ENCODE measurements at regions not wholly inside any gene's neighbourhood (a gene's known extent, or its start where the extent isn't known, plus 50 kb on each side); places are given as distances from the start of the nearest gene placed in this dataset.
A peak's percentile ranks its signal among the peaks of the same experiment; 100 is the strongest.

DNA sequence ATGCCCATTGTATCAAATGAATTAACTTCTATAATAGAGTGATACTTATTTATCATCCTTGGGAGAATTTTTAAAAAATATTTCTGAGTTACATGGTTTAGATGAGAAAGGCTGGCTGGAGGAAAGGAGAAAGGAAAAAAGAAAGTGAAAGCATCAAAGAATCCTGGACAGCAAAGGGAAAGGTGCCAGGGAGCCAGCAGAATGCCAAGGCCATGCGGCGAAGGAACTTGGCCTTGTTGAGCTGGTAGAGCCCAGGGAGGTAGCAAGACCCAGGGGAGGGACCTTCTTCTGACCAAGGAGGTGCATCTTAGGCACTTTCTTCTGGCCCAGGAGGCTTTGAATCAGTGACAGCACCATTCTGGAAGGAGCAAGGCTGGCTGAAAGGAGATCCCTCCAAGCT lies 240.5 kb downstream of the ENC1 start:
- no peak for DNase-seq (ENCODE audit: extremely low spot score, unreplicated experiment)
- H3K4me3 Mint-ChIP-seq: no peak overlapping the region
- TF ChIP-seq, protein P1, sequence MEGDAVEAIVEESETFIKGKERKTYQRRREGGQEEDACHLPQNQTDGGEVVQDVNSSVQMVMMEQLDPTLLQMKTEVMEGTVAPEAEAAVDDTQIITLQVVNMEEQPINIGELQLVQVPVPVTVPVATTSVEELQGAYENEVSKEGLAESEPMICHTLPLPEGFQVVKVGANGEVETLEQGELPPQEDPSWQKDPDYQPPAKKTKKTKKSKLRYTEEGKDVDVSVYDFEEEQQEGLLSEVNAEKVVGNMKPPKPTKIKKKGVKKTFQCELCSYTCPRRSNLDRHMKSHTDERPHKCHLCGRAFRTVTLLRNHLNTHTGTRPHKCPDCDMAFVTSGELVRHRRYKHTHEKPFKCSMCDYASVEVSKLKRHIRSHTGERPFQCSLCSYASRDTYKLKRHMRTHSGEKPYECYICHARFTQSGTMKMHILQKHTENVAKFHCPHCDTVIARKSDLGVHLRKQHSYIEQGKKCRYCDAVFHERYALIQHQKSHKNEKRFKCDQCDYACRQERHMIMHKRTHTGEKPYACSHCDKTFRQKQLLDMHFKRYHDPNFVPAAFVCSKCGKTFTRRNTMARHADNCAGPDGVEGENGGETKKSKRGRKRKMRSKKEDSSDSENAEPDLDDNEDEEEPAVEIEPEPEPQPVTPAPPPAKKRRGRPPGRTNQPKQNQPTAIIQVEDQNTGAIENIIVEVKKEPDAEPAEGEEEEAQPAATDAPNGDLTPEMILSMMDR (conservative IDR thresholded peaks at IDR 0.05): no peak
- H3K9me3 Mint-ChIP-seq: peaks cover 9% of the 10 kb centered on the region
- no peaks in the 10 kb centered on the region for H3K36me3 Mint-ChIP-seq
- no peak overlapping the region for H3K27ac Mint-ChIP-seq
- H3K27me3 Mint-ChIP-seq: no peaks in the 10 kb centered on the region
- H3K4me1 Mint-ChIP-seq (ENCODE audit: unreplicated experiment): peaks cover 35% of the 10 kb centered on the region

DNA sequence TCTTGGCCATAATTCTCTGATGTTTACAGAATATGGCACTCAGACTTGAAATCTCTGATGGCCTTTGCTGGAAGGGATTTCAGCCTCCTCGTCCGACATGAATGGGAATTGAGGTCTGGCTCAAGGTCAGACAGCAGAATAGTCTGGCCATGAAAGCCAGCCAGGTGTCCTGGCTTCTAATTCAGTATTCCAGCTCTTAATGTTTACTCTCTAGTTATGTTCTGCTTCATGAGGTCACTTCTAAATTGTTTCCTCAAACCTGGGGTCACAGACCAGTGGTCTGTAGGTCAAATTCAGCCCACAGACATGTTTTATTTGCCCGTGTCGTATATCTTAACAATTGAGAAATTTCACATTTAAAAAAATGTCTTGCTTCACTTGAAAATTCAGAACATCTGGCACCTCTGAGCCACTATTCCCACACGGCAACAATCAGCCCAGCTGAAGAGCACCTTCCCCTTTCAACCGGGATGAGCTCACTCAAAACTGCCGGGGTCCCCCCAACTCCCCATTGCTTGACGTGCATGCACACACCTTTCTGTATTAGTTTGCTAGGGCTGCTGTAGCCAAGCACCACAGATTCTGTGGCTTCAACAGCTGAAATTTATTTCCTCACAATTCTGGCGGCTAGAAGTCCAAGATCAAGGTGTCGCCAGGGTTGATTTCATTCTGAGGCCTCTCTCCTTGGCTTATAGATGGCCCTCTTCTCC lies 243.5 kb downstream of the ENC1 start:
- TF ChIP-seq, protein P1 (conservative IDR thresholded peaks at IDR 0.05): no peak
- no peak for DNase-seq (ENCODE audit: extremely low spot score, unreplicated experiment)
- Mint-ChIP-seq H3K9me3 (peaks cover 13% of the 10 kb centered on the region), H3K27ac (no peak overlapping the region), H3K27me3 (no peaks in the 10 kb centered on the region), H3K4me1 (ENCODE audit: unreplicated experiment) (peaks cover 48% of the 10 kb centered on the region), H3K36me3 (no peaks in the 10 kb centered on the region), H3K4me3 (no peak overlapping the region)

DNA sequence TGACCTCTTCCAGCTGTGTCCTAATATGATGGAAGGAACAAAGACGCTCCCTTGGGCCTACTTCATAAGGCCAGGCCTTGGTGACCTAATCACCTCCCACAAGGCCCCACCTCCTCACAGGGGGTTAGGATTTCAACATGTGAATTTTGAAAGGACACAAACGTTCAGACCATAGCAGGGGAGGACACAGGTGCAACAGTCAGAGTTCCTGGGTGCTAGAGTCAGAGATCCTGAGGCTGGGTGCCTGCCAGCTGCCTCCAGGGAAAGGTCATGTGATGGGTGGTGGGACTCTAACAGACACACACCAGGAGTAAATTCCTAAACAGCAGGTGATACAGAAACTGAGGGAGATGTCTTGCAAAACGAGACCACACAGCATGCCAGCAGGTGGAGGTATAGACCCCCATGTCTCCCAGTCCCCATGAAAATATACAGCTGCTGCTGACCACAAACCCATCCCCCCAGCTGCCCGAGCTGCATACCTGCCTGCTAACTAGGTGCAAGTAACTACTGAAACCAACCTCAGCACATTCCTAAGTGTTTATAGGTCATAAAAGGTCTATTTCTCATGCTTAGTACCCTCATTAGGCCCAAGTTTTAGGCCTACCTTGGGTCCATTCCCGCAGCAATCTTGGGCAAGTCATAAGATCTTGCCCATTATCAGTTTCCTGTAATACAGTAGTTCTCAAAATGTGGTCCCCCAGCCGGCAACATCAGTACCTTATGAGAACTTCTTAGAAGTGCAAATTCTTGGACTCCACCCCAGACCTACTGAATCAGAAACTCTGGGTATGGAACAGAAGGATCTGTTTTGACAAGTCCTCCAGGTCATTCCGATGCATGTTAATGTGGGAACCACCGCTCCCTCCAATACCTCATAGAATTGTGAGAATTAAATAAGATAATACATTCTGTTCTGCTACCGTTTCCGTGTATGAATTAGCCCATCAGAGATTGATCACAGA lies 245.3 kb downstream of the ENC1 start:
- peaks cover 13% of the 10 kb centered on the region for H3K9me3 Mint-ChIP-seq
- peaks cover 43% of the 10 kb centered on the region for H3K4me1 Mint-ChIP-seq (ENCODE audit: unreplicated experiment)
- TF ChIP-seq, protein P1 (conservative IDR thresholded peaks at IDR 0.05): no peak
- no peaks in the 10 kb centered on the region for H3K36me3 Mint-ChIP-seq
- H3K27me3 Mint-ChIP-seq: no peaks in the 10 kb centered on the region
- DNase-seq (ENCODE audit: extremely low spot score, unreplicated experiment): no peak
- no peak overlapping the region for H3K4me3 Mint-ChIP-seq
- H3K27ac Mint-ChIP-seq: peak overlapping the region; percentile 43

DNA sequence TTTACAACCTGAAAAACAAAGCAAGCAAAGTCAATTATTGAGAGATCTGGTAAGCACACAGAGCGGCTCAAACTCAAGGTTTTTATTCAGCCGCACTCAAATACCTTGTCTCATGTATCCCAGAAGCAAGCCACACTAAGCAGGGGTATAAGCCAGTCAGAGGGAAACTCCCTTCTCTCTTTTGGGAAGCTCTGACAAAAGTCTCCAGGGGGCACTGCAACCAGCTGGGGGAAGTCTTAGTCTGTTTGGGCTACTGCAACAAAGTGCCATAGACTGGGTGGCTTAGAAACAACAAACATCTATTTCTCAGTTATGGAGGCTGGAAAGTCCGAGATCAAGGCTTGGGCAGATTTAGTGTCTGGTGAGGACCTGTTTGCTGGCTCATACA lies 246.0 kb downstream of the ENC1 start:
- H3K9me3 Mint-ChIP-seq: peaks cover 13% of the 10 kb centered on the region
- DNase-seq (ENCODE audit: extremely low spot score, unreplicated experiment): no peak
- H3K27ac Mint-ChIP-seq: no peak overlapping the region
- TF ChIP-seq, protein P1 (conservative IDR thresholded peaks at IDR 0.05): no peak
- H3K4me1 Mint-ChIP-seq (ENCODE audit: unreplicated experiment): peaks cover 47% of the 10 kb centered on the region
- H3K4me3 Mint-ChIP-seq: no peak overlapping the region
- no peaks in the 10 kb centered on the region for H3K36me3 Mint-ChIP-seq
- H3K27me3 Mint-ChIP-seq: no peaks in the 10 kb centered on the region

DNA sequence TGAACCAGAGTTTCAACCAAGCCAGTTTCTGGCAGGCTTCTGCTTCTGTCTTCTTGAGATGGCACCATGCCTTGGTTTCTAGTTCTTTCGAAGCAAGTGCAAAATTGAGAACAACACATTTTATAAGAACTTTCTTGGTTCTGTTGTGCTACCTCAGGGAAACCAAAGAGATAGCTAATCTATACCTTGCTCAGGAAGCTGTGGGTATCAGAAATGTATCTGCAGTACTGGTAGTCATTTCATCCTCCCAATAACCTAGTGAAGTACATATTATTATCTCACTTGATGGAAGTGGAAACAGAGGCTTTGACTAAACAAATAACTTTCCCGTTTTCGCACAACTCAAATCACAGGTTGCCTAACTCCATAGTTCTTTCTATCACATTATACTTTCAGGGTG lies 246.6 kb downstream of the ENC1 start:
- TF ChIP-seq, protein P1 (conservative IDR thresholded peaks at IDR 0.05): no peak
- peaks cover 47% of the 10 kb centered on the region for H3K4me1 Mint-ChIP-seq (ENCODE audit: unreplicated experiment)
- peaks cover 13% of the 10 kb centered on the region for H3K9me3 Mint-ChIP-seq
- H3K36me3 Mint-ChIP-seq: no peaks in the 10 kb centered on the region
- no peaks in the 10 kb centered on the region for H3K27me3 Mint-ChIP-seq
- H3K27ac Mint-ChIP-seq: no peak overlapping the region
- H3K4me3 Mint-ChIP-seq: no peak overlapping the region
- DNase-seq (ENCODE audit: extremely low spot score, unreplicated experiment): no peak

All from type B pancreatic cell (in vitro differentiated cells).